ENCODE measurements at regions not wholly inside any gene's neighbourhood (a gene's known extent, or its start where the extent isn't known, plus 50 kb on each side); places are given as distances from the start of the nearest gene placed in this dataset.

DNA sequence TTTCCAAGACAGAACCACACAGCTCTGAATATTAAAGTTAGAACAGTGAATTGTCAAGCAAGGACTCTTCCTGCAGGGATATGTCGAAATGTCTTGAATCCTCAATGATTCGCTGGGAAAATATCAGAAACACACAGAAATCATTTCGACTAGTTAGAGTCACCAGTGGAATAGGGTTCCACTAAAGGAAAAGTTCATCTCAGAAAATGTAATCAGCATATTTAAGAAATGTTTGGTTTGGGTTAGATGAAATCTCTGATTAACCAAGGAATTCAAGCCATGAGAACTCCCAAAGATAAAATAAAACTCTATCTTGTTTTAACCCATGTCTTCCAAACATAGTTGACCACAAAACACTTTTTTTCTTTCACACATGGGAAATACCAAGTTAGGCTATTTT is 621.0 kb upstream of the NRSN1 start:
- TF ChIP-seq POLR2A (IDR thresholded peaks at IDR 0.05): no peak
- no peak for TF ChIP-seq CTCF (IDR thresholded peaks at IDR 0.05)
